ENCODE measurements at regions not wholly inside any gene's neighbourhood (a gene's known extent, or its start where the extent isn't known, plus 50 kb on each side); places are given as distances from the start of the nearest gene placed in this dataset.

GRCh38 chr6:135780326-135780725, 71.2 kb upstream of the PDE7B start:
- no peak overlapping the region for H3K27ac ChIP-seq (ENCODE audit: low read depth, low read length)
- no peak overlapping the region for H3K4me3 ChIP-seq (ENCODE audit: low read length in 3 of 3)
- no peaks in the 10 kb centered on the region for H3K27me3 ChIP-seq (ENCODE audit: control insufficient read depth in 3 of 3, insufficient read depth in 3 of 3, low read length in 3 of 3)
- no peaks in the 10 kb centered on the region for H3K36me3 ChIP-seq (ENCODE audit: control insufficient read depth in 3 of 3, insufficient read depth in 3 of 3, low read length in 3 of 3)
- H3K4me1 ChIP-seq (ENCODE audit: control insufficient read depth in 3 of 3, insufficient read depth in 3 of 3, low read length in 3 of 3), result no peaks in the 10 kb centered on the region
- no peaks in the 10 kb centered on the region for H3K9me3 ChIP-seq (ENCODE audit: control insufficient read depth in 3 of 3, low read length in 3 of 3)
- H3K9ac ChIP-seq (ENCODE audit: low read depth in 1 of 3, low read length in 3 of 3), result no peak overlapping the region

- H3K27me3 ChIP-seq (ENCODE audit: control insufficient read depth in 3 of 3, insufficient read depth in 3 of 3, low read length in 3 of 3), result no peaks in the 10 kb centered on the region
- H3K4me1 ChIP-seq (ENCODE audit: control insufficient read depth in 3 of 3, insufficient read depth in 3 of 3, low read length in 3 of 3), result no peaks in the 10 kb centered on the region
- no peaks in the 10 kb centered on the region for H3K9me3 ChIP-seq (ENCODE audit: control insufficient read depth in 3 of 3, low read length in 3 of 3)
- H3K36me3 ChIP-seq (ENCODE audit: control insufficient read depth in 3 of 3, insufficient read depth in 3 of 3, low read length in 3 of 3), result no peaks in the 10 kb centered on the region
- H3K4me3 ChIP-seq (ENCODE audit: low read length in 3 of 3), result no peak overlapping the region
- H3K27ac ChIP-seq (ENCODE audit: low read depth, low read length), result no peak overlapping the region
- H3K9ac ChIP-seq (ENCODE audit: low read depth in 1 of 3, low read length in 3 of 3), result no peak overlapping the region
Measured at GRCh38 chr6:135782546-135782945, 69.0 kb upstream of the PDE7B start.

DNA sequence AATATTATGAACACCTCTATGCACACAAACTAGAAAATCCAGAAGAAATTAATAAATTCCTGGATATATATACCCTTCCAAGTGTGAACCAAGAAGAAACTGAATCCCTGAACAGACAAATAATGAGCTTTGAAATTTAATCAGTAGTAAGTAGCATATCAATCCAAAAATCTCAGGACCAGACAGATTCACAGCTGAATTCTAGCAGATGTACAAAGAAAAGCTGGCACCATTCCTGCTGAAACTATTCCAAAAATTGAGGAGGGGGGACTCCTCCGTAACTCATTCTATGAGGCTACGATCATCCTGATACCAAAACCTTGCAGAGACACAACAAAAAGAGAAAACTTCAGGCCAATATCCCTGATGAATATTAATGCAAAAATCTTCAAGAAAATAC, 67.0 kb upstream of the PDE7B start:
- Histone ChIP-seq H3K27me3 (ENCODE audit: control insufficient read depth in 3 of 3, insufficient read depth in 3 of 3, low read length in 3 of 3) (no peaks in the 10 kb centered on the region), H3K36me3 (ENCODE audit: control insufficient read depth in 3 of 3, insufficient read depth in 3 of 3, low read length in 3 of 3) (no peaks in the 10 kb centered on the region), H3K27ac (ENCODE audit: low read depth, low read length) (no peak overlapping the region), H3K4me3 (ENCODE audit: low read length in 3 of 3) (no peak overlapping the region), H3K9ac (ENCODE audit: low read depth in 1 of 3, low read length in 3 of 3) (no peak overlapping the region), H3K9me3 (ENCODE audit: control insufficient read depth in 3 of 3, low read length in 3 of 3) (no peaks in the 10 kb centered on the region), H3K4me1 (ENCODE audit: control insufficient read depth in 3 of 3, insufficient read depth in 3 of 3, low read length in 3 of 3) (no peaks in the 10 kb centered on the region)

DNA sequence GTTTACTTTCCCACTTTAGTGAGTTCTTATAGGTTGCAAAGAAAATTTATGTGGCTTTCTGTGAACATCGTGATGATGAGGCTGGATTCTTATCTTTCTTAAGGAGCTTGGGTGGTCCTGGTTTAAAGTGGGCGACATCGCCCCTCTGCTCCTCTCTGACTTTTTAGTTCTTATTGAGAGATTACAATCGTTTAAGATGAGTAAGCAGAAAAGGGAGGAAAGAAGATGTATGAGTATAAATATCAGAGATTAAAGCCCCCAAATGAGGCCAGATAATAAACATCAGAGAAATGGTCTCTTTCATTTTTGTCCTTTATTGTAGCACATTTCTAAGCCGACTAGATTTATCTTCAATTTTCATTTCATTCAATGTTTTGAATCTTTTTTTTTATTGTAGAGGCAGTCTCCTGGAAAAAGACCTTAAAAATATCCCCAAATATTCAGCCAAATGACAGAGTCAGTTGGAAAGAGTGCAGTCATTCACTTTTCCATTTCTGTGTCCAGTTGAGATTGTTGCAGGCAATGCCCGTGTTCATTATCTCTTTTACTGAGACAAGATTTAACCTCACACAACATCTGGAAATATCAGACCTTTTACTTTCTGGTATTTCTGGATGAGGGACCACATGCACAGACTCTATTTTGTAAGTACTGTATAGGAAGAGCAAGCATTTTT, 62.0 kb upstream of the PDE7B start:
- no peaks in the 10 kb centered on the region for H3K4me1 ChIP-seq (ENCODE audit: control insufficient read depth in 3 of 3, insufficient read depth in 3 of 3, low read length in 3 of 3)
- H3K27me3 ChIP-seq (ENCODE audit: control insufficient read depth in 3 of 3, insufficient read depth in 3 of 3, low read length in 3 of 3), result no peaks in the 10 kb centered on the region
- H3K27ac ChIP-seq (ENCODE audit: low read depth, low read length), result no peak overlapping the region

DNA sequence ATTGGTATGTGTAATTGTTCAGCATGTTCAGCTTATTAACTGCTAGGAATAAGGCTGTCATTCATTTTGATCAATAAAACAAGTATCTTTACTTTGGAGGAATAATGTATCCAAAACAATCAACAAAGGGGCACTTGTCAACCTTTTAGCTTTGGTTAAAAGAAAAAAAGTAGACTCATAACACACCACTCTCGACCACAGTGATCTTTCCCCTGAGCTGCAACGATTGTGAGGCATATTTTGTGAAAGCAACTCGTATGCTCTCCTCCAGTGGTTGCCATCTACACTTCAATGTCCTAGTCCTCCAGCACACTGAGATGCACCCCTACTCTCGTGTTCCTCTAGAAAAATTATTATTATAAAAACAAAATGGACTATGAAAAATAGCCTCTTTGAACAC, 60.1 kb upstream of the PDE7B start:
- Histone ChIP-seq H3K27ac (ENCODE audit: low read depth, low read length) (no peak overlapping the region), H3K4me1 (ENCODE audit: control insufficient read depth in 3 of 3, insufficient read depth in 3 of 3, low read length in 3 of 3) (no peaks in the 10 kb centered on the region), H3K9ac (ENCODE audit: low read depth in 1 of 3, low read length in 3 of 3) (no peak overlapping the region), H3K4me3 (ENCODE audit: low read length in 3 of 3) (no peak overlapping the region), H3K9me3 (ENCODE audit: control insufficient read depth in 3 of 3, low read length in 3 of 3) (no peaks in the 10 kb centered on the region), H3K27me3 (ENCODE audit: control insufficient read depth in 3 of 3, insufficient read depth in 3 of 3, low read length in 3 of 3) (no peaks in the 10 kb centered on the region), H3K36me3 (ENCODE audit: control insufficient read depth in 3 of 3, insufficient read depth in 3 of 3, low read length in 3 of 3) (no peaks in the 10 kb centered on the region)

More for the DNA sequence above, 62.0 kb upstream of the PDE7B start:
- H3K9ac ChIP-seq (ENCODE audit: low read depth in 1 of 3, low read length in 3 of 3), result no peak overlapping the region
- no peaks in the 10 kb centered on the region for H3K9me3 ChIP-seq (ENCODE audit: control insufficient read depth in 3 of 3, low read length in 3 of 3)
- no peak overlapping the region for H3K4me3 ChIP-seq (ENCODE audit: low read length in 3 of 3)
- H3K36me3 ChIP-seq (ENCODE audit: control insufficient read depth in 3 of 3, insufficient read depth in 3 of 3, low read length in 3 of 3), result no peaks in the 10 kb centered on the region

GRCh38 chr6:135796643-135797305, 54.7 kb upstream of the PDE7B start:
- H3K9ac ChIP-seq (ENCODE audit: low read depth in 1 of 3, low read length in 3 of 3), result no peak overlapping the region
- no peaks in the 10 kb centered on the region for H3K36me3 ChIP-seq (ENCODE audit: control insufficient read depth in 3 of 3, insufficient read depth in 3 of 3, low read length in 3 of 3)
- no peak overlapping the region for H3K4me3 ChIP-seq (ENCODE audit: low read length in 3 of 3)
- no peak overlapping the region for H3K27ac ChIP-seq (ENCODE audit: low read depth, low read length)
- H3K4me1 ChIP-seq (ENCODE audit: control insufficient read depth in 3 of 3, insufficient read depth in 3 of 3, low read length in 3 of 3), result no peaks in the 10 kb centered on the region
- no peaks in the 10 kb centered on the region for H3K9me3 ChIP-seq (ENCODE audit: control insufficient read depth in 3 of 3, low read length in 3 of 3)
- H3K27me3 ChIP-seq (ENCODE audit: control insufficient read depth in 3 of 3, insufficient read depth in 3 of 3, low read length in 3 of 3), result no peaks in the 10 kb centered on the region

- Histone ChIP-seq H3K36me3 (ENCODE audit: control insufficient read depth in 3 of 3, insufficient read depth in 3 of 3, low read length in 3 of 3) (no peaks in the 10 kb centered on the region), H3K4me1 (ENCODE audit: control insufficient read depth in 3 of 3, insufficient read depth in 3 of 3, low read length in 3 of 3) (no peaks in the 10 kb centered on the region), H3K9me3 (ENCODE audit: control insufficient read depth in 3 of 3, low read length in 3 of 3) (no peaks in the 10 kb centered on the region), H3K4me3 (ENCODE audit: low read length in 3 of 3) (no peak overlapping the region), H3K27me3 (ENCODE audit: control insufficient read depth in 3 of 3, insufficient read depth in 3 of 3, low read length in 3 of 3) (no peaks in the 10 kb centered on the region), H3K27ac (ENCODE audit: low read depth, low read length) (no peak overlapping the region), H3K9ac (ENCODE audit: low read depth in 1 of 3, low read length in 3 of 3) (no peak overlapping the region)
Measured at GRCh38 chr6:135797361-135797760, 54.1 kb upstream of the PDE7B start.

GRCh38 chr6:135798751-135799515, 52.6 kb upstream of the PDE7B start:
- Histone ChIP-seq H3K4me3 (ENCODE audit: low read length in 3 of 3) (no peak overlapping the region), H3K27ac (ENCODE audit: low read depth, low read length) (no peak overlapping the region), H3K27me3 (ENCODE audit: control insufficient read depth in 3 of 3, insufficient read depth in 3 of 3, low read length in 3 of 3) (no peaks in the 10 kb centered on the region)

More at GRCh38 chr6:135798751-135799515, 52.6 kb upstream of the PDE7B start:
- Histone ChIP-seq H3K9me3 (ENCODE audit: control insufficient read depth in 3 of 3, low read length in 3 of 3) (no peaks in the 10 kb centered on the region), H3K4me1 (ENCODE audit: control insufficient read depth in 3 of 3, insufficient read depth in 3 of 3, low read length in 3 of 3) (no peaks in the 10 kb centered on the region), H3K9ac (ENCODE audit: low read depth in 1 of 3, low read length in 3 of 3) (no peak overlapping the region), H3K36me3 (ENCODE audit: control insufficient read depth in 3 of 3, insufficient read depth in 3 of 3, low read length in 3 of 3) (no peaks in the 10 kb centered on the region)

All from skeletal muscle tissue (tissue), 3 donors.